Left cardiac atrium (tissue), 4 donors: ENCODE measurements at regions not wholly inside any gene's neighbourhood (a gene's known extent, or its start where the extent isn't known, plus 50 kb on each side); places are given as distances from the start of the nearest gene placed in this dataset.

ENCODE experiments used
- ATAC-seq, 2 donors: fragments of 200-7000 bp; cut with Tn5 transposase; one replicate each; pipeline ENCODE4 v1.9.1; 2020; ENCODE audit warnings: mild to moderate bottlenecking in 2 of 2, moderate library complexity in 2 of 2
- DNase-seq: peaks from one replicate; pipeline ENCODE4 v3.0.0-alpha.2; 2020
- intact Hi-C, 2 donors: fragments of 100-400 bp; cut with DNase I; formaldehyde crosslinking; loops; one replicate each; pipeline versions ENCODE4 v1.14.1 to v1.15.1; 2022 to 2023
- donor health status: DM: no; HTN: yes; CAD: no.
- donor health status: DM: no; HTN: yes; CAD: no; lungs with severe emphysema.
- donor health status: DM: yes; HTN: yes; CAD: no.
- donor health status: Dilated cardiomyopathy.

DNA sequence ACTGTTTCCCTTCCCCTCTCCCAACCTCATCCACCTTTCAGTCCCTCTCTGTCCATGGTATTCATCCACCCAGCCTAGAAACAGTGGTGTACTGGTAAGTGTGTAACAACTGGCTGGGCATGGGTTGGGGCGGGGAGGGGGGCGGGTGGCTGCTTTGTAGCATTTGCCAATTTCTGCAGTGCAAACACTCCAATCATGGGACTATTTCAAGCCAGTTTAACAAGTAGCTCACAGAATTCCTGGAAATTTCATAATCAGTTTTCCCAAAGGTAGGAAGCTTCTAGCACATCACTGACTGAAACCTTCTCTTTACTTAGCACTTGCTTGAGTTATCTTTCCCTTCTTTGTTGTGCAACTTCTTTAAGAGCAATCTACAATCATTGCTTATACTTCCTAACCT lies 100.8 kb upstream of the WASF3 start:
- intact Hi-C loops, result no loop called here
- DNase-seq, result no peak
- no peak for ATAC-seq

DNA sequence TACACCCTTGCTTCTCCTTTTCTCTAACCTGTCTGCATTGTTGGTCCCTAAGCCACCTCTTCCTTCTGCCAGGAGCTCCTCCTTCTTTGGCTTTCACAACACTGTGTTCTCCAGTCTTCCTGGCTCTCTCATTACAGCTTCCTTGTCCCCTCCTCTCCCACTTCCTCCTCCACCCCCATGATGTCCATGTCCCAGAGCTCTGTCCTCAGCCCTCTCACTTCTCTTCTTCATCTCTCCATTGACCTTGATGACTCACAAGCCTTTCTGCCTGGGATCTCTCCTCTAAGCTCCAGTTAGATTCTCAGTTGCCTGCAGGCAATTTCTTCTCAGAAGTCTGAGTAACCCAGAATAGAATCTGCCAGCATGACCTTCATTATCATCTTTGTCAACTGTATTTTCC lies 100.3 kb upstream of the WASF3 start:
- no peak for ATAC-seq
- no peak for DNase-seq

DNA sequence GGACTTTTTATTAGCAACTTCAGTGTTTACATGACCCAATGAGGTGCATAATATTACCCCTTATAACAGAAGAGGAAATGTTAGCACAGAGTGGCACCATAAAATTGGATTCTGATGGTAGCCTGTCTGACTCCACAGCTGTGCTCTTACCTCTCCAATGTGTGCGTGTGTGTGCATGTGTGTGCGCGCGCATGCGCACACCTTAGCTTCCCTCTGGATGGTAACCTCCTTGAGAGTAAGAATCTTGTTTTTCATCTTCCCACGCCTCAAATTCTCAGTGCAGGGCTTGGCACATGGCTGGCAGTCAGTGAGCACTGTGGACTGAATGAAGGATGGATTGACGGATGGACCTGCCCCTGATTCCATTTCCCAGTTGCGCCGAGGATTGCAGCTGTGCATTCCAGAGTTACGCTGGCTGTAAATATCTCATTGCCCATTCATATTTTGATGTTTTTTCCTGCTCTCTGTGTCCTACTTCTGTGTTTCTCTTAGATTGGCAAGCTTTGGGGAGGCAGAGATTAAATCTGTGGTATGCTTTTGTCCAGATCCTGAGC lies 99.2 kb upstream of the WASF3 start:
- no peak for ATAC-seq
- DNase-seq, result no peak
- intact Hi-C loops, result no loop called here

More for the DNA sequence above, 100.3 kb upstream of the WASF3 start:
- intact Hi-C loops, result no loop called here

DNA sequence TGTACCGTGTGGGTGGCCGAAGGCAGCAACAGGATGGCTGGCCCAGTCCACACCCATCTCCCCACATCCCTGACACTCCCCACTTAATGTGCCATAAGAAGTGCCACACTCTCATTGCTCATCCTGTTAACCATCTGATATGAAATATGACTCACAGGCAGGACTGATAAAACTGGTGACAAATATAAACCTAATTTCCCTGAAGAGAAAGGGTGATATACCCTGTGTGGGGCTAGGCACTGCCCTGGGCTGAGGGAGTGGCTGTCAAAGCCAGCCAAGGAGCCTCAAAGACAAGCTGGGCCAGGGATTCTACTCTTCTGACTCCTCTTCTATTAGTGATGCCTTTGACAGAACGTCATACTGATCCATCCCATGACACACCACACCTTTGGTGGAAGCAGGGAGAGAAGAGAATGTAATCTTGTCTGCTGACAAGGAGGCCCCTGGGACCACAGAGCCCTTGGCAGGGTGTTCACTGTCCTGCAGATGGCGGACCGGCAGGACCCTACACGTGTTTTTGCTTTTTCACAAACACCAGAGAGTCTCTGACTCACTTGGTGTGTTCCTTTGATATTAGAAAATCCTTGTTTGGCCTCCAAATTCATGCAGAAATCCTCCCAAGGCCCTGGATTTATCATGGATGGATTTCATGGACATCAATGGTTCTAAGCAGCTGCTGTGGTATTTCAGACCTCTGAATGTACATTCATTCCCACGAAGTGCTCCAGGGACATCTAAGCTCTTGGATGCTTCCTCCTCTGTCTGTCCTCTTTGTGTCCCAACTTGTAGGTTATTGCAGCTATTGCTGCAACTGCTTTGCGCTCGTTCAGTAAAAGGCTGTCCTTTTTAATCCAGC lies 98.0 kb upstream of the WASF3 start:
- DNase-seq, result no peak
- ATAC-seq, result peak in 1 of 2 donors; percentile 78
- intact Hi-C loops, result no loop called here

DNA sequence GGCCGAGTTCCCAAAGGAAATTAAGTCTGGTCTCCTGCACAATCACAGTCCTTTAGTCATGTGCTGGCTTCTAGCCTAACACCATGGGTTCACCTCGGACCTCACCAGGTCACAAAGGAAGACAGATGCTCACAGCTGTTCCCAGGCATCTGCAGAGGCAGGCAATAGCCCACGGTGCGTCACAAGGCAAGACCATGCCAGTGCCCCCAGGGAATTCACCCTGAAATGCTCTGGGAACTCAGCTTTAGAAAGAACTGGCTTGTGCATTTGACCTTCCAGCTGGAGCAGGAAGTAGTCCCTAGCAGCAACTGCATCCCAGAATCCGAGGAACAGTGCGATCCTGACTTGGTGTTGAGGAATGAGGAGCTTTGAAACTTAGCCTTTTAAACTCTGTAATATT lies 96.8 kb upstream of the WASF3 start:
- intact Hi-C loops, result no loop called here
- ATAC-seq (peak; percentile 84 to 87), DNase-seq (peak; percentile 80)

DNA sequence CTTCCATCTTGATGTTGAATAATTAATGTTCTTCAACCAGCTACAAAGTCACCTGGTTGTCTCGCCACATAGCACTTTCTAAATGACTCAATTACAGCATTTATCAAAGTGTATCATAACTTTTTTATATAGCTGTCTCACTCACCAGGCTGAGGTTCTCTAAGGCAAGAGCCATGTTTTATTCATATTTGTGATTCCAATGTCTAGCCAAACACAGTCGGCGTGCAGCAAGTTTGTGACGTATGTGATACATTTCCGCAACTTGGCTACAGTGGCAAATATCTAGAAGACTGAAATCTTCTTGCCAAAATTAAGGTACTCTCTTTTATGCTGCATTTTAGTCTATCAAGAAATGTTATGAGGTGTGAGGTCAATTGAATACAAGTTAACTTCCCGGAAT lies 94.2 kb upstream of the WASF3 start:
- DNase-seq (no peak), ATAC-seq (no peak)
- intact Hi-C loops, result no loop called here

DNA sequence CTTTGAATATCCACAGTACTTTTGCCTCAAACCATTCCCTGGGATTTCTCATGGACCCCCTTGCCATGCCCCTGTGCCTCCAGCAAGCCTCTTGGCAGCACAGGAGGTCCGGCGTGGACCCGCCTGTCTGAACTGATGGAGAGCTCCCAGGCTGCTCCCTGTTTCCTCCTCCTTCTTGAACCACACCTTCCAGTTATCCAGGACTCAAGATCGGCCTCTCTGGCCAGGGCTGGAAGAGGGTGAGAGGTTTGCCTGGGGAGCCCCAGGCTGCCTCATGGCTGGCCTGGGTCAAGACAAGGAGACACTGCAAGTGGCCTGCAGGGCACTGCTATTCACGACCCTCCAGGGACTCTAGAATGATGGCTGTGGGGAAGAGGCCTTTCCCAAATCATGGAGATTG lies 93.6 kb upstream of the WASF3 start:
- intact Hi-C loops, result no loop called here
- ATAC-seq (no peak), DNase-seq (no peak)

DNA sequence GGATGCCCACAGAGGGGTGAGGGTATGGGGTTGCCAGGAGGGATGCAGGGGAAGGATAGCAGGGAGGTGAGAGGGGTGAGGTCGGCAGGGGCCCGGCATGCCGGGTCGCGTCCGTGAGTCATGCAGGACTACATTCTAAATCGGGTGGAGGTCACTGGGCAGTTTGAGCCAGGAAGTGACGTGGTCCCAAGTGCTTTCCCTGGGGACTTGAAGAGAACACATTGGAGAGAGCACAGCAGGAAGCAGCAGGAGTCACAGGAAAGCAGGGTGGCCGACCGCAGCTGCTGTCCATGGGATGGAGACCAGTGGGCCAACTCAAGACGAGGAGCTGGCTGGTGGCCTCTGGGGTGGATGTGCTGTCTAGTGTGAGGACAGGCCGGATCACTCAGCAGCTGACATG lies 92.0 kb upstream of the WASF3 start:
- ATAC-seq (peak; percentile 62 to 69), DNase-seq (peak; percentile 41)
- intact Hi-C loops, result no loop called here

DNA sequence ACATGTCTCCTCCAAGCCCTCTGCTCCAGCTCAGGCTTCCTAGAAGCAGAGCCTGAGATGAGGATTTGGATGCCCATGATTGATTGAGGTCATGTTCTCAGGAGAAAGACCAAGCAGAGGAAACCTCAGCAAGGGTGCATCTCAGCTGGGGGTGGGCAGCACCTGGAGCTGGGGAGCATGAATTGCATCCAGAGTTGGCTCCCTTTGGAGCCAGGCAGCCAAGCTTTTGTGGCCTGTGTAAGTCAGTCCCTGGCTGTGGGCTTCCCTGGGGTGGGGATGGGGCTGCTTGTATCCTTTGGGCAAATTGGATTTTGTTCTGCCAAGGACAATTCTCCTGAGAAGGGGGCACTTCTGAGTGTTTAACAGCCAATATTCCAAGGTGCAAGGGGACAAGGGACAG lies 91.5 kb upstream of the WASF3 start:
- no peak for ATAC-seq
- intact Hi-C loops, result no loop called here
- DNase-seq, result no peak

DNA sequence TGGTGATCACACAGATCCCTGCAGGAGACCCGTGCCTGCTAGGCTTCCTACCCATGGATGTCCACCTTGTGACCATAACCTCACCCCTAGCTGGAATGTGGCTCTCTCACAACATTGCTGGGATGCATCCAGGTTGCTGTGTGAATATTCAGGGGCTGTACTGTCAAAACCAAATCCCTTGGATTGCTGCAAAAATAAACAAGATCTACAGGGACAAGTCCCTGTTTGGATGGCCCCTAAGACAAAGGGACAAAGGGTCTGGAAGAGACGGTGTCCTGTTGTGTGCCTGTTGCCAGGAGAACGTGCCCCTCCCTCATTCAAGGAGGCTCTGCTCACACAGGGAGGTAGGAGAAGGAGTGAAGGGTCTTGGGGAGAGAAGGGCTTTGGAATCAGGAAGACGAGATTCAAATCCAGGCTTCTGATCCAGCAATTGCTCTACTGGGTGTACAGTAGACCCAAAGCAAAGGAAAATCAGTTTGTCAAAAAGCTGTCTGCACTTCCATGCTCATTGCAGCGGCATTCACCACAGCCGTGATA lies 89.2 kb upstream of the WASF3 start:
- DNase-seq (no peak), ATAC-seq (no peak)
- intact Hi-C loops, result no loop called here

DNA sequence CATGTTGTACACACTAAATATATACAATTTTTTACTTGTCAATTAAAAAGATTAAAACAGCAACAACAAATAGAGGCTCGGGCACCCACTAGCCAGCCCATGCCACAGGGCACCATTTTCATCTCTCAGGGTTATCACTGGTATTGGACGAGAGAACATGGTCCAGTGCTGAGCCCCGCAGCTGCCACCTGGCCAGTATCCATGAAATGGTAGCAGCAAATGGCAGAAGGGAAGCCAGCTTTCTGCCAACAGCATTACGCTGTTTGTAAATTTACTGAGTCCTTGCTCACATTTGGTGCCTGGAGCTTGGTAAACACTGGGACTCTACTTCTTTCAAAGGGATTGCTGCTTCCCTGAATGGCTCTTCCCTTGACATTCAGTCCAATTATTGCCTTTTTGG lies 87.9 kb upstream of the WASF3 start:
- DNase-seq, result no peak
- intact Hi-C loops, result no loop called here
- ATAC-seq, result no peak

DNA sequence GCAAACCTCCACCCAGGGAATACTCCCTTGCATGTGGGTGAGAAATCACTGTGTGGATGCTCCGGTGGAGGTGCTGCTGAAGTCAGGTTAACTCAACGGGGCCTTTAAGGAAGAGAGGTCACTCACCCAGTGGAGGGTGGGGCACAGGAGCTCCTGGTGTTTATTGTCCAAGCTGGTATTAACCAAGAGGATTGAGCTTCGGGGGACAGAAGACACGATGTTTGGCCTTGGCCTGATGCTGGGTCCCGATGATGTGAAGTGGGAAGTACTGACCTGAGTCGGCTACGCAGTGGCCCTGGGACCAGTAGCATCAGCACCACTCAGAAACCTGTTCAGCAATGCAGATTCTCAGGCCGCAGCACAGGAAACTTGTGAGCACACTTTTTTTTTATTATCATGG lies 85.7 kb upstream of the WASF3 start:
- DNase-seq (no peak), ATAC-seq (no peak)
- intact Hi-C loops, result no loop called here

DNA sequence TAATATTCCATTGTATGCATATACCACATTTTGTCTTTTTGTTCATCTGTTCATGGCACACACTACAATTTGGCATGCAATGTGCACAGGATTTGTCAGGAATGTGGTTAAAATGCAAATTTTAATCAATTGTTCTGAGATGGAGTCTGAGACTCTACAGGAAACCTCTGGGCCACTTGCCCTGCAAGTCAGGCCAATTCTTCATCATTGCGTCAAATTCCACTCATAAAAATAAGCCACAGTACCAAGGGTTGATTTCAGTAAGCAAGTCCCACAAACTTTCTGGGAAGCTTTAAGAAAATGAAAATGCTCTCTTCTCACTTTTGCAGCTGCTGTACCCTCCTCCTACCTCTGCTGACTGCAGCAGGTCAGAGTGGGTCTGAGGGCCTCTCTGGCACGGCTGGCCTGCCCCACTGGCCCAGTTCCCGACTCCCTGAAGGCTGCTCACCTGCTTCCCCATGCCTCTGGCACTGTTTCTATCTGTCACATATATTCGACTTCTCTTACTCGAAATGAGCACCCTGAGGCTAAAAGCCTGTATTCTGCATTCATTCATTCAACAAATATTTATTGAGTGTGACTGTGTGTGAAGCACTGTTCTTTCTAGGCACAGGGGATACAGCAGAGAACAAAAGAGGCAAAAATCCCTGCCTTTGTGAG lies 83.8 kb upstream of the WASF3 start:
- intact Hi-C loops, result no loop called here
- no peak for ATAC-seq

DNA sequence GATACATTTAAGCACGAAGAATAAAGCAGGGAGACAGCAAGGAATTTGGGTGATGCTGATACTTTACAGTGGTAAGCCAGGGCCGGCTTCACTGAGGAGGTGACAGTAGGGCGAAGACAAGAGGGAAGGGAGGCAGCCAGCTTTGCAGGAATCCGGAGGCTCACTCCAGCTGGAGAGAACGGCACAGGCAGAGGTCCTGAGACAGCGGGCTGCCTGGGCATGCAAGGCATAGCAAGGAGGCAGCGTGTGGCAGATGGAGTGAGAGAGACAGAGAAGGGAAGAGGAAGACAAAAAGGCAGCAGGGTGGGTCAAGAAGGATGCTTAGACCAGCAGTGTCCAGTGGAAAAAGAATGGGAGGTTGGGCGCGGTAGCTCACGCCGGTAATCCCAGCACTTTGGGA lies 83.2 kb upstream of the WASF3 start:
- intact Hi-C loops, result no loop called here
- ATAC-seq (no peak), DNase-seq (no peak)

More for the DNA sequence above, 83.8 kb upstream of the WASF3 start:
- DNase-seq, result no peak

DNA sequence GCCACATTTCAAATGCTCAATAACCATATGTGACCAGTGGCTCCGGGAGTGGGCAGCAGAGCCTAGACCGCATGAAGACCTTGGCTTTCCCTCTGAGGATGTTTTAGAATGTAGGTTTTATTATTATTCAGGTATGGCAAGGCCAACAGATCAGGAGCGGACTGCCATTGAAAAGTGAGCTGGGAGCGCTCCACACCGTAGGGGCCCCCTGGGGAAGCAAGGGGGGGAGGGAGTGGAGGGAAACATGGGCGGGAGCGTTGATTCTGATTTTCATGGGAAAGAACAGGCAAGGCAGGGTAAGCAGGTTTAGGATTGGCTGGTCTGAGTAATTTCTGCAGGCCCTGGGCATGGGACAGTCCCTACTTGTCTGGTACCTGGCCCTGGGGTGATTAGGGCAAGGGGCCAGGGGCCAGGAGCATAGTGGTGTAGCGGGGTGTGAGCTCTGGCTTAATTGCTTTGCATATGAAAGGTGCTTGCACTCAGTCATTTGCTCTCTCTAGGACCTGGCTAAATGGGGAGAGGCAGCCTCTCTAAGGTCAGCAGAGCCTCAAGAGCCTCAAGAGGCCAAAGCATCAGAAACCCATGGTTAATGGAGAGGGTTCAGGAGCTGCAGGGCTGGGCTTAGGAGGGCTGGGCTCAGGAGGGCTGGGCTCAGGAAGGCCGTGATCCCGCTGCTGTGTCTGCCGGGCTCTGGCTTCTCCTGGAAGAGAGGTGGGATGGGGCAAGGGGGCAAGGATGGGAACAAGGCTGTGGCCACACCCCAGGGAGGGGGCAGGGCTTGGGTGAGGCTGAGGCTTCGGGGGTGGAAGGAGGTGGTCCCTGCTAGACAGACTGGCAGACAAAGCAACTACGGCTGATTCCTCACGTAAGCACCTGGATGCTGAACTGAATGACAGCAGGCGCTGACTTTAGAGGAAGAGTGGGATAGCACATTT lies 82.0 kb upstream of the WASF3 start:
- ATAC-seq (peak in 1 of 2 donors; percentile 3), DNase-seq (no peak)
- intact Hi-C loops, result no loop called here

DNA sequence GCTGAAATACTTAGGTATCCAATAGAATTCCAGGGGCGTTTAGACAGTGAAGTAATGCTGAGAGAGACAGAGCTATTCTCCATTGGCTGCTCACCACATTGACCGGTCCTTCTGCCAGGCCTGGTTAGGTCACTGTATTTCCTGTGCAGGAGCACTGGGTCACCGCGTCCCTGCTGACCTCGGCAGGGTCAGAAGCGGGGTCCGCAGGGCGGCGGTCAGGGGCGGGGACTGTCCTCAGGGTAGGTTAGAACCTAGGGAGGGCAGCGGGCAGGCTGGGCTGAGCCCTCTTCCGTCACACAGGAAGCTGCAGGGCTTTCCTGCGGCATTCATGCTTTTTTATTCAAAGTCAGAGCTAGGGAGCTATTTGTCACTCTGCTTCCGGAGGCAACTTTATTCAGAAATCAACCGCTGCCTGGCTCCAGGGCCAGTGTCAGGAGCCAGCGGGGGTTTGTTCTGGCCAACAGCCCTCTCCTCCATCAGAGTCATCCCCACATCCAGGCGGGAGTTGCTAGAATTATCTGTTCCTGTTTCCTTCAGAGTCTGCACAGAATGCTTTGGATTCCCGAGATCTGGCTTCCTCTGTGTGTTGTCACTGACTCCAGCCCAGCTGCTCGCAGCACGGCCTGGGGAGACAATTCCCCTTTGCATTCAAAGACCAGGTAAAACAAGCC lies 81.2 kb upstream of the WASF3 start:
- peak; percentile 58 for DNase-seq
- peak in 1 of 2 donors; percentile 78 for ATAC-seq
- intact Hi-C loops, result no loop called here

DNA sequence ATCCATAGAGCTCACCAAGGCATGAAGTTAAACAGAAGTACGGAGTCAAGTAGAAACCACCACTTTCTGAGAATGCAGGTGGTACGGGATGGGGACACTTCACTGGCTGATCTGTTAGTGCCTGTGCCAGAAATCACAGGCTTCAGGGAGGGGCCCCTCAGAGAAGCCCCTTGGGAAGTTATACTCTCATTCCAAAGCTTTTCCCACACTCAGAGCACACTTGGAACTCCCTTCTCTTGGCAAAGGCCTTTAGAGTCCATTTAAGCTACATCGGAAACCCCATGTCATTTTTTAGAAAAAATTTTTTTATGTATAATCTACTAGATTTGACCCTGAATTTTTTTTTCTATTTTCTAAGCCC lies 80.7 kb upstream of the WASF3 start:
- DNase-seq, result no peak
- intact Hi-C loops, result no loop called here
- ATAC-seq, result peak in 1 of 2 donors; percentile 56

DNA sequence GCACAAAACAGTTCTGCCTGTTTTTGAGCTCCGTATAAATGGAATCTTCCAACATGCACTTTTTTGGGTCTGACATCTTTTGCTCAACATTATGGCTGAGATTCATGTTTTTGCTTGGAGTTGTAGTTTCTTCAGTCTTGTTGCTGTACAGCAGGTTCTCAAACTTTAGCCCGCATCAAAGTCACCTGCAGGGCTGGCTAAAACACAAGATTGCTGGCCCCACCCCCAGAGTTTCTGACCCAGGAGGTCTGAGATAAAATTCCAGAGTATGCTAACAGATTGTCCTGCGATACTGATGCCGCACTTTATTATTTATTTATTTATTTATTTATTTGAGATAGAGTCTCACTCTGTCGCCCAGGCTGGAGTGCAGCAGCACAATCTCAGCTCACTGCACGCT lies 79.8 kb upstream of the WASF3 start:
- ATAC-seq (no peak), DNase-seq (no peak)
- intact Hi-C loops, result no loop called here
